GM18868 (cell line): ENCODE measurements at regions not wholly inside any gene's neighbourhood (a gene's known extent, or its start where the extent isn't known, plus 50 kb on each side); places are given as distances from the start of the nearest gene placed in this dataset.
"Not testable (repeated sequence)": the region's sequence is repeated elsewhere in the genome, so short reads cannot be mapped to it uniquely, and the experiment has no call there.

Experiments
- ATAC-seq: cut with Tn5 transposase; IDR thresholded peaks from one replicate; pipeline ENCODE4 v1.9.1; 2021; ENCODE audit warnings: mild to moderate bottlenecking, moderate library complexity; ENCODE audit not compliant: unreplicated experiment

DNA sequence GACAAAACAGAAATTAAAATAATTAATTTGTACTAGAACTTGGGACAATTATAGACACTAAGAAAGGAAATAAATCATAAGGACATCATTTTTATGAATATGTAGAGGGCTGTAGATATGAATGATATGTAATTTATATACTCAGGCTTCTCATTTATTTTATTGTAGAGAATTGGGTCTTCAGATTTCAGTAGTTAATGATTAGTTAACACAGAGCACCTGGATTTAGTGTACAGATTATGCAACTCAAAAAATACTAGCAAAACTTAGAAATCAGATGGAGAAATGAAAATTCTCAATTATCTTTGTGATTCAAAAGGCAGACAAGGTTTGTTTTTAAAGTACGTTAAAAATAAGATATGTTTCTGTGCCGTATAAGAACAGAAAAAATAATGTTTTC, 1311.7 kb upstream of the SLC39A10 start:
- no peak for ATAC-seq

DNA sequence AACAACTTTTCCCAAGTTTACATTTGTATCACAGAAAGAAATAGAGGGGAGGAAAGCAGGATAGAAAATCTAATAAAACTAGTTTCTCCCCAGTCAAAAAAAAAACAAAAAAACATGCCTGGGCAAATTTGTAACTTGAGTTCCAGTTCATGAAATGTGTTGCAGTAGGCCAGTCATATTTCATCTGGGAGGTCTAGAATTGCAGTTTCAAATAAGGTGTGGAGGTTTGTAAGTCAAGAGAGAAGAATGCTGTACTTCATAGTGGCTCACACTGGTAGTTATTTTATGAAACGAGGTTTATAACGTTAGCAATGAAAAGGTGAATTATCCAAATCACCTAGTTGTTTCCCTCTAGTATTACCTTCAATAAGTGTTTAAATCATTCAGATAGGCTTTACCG, 1313.9 kb upstream of the SLC39A10 start:
- ATAC-seq, result no peak

GRCh38 chr2:194332799-194333490, 1324.1 kb upstream of the SLC39A10 start:
- ATAC-seq, result no peak

DNA sequence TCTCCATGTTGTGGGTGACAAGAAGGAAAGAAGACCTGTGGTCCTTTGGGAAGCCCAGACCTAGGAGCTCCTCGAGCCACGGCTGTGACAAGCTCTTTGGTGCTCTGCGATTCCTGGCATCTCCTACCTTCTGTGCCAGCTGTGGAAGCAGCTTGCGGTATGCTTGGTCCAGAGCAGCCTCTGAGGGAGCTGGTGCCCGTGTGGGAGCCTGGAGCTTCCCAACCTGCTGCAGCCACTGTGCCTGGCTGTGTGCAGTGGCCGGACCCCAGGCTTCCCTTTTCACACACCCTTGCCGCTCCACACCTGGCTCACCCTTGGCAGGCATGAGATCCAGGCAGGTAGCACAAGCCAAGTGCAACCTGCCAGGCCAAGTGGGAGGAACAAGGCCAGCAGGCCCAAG, 1328.6 kb upstream of the SLC39A10 start:
- ATAC-seq, result no peak

DNA sequence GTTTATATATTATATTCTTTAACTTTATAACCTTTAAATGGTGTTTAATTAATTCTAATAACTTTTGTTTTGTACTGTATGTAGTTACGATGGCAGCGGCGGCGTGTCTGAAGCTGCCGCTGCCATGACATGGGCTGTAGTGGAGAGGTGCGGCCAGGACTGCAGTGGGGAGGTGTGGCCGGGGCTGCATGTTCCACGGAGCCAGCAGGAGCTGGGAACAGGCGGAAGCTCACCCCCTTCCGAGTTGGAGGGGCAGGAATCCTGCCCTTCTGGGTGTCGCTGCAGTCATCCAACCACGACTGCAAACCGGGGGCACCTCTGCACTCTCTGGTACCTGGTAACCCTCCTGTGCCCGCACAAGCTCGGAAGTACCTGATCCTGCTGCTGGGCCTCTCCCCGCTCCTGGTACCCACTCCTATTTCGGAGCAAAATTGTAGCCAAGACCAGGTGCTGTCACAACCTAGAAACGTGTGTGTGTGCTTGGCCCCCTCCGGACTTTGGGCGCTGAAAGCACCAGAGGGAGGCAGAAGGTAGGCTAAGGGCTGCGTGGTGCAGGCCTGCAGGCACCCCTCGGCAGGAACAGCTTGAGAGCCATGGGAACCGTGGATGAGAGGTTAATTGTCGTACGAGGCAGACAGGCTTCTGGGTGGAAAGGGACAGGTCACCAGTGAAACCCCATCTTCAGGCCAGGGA, 1329.7 kb upstream of the SLC39A10 start:
- no peak for ATAC-seq

DNA sequence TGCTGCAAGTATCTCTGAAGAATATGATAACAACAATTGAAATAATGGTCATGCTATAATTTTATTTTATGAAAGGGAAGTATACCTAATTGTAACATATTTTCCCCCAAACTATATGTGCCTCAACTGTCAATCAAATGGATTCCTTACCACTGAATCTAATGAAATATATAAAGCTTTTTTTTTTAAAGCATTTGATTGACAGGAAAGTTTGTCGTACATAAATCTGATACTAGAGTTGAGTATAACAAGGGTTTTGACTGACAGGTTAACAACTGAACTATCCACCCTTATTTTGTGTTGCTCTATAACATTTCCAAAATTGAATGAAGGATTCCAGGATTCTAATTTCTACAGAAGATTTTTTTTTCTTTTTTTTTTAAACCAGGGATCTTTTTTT, 1333.3 kb upstream of the SLC39A10 start:
- ATAC-seq, result no peak

DNA sequence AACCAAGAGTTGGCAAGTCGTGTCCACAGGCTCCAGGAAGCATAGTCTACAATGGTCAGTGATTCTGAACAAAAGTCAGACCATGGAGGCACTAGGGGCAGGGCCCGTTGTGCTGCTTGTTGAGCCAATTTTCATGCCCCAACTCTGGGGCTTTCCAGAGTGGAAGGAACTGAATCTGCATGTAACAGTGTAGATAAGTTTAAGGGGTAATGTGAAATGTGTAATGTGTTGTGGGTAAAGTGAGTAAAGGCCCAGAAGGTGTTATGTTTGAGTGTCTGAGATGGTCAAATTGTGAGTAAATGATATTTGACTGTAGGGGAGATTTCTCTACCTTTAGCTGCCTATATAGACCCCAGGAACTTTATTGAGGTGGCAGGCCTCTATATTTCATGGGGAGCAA, 1336.5 kb upstream of the SLC39A10 start:
- no peak for ATAC-seq

DNA sequence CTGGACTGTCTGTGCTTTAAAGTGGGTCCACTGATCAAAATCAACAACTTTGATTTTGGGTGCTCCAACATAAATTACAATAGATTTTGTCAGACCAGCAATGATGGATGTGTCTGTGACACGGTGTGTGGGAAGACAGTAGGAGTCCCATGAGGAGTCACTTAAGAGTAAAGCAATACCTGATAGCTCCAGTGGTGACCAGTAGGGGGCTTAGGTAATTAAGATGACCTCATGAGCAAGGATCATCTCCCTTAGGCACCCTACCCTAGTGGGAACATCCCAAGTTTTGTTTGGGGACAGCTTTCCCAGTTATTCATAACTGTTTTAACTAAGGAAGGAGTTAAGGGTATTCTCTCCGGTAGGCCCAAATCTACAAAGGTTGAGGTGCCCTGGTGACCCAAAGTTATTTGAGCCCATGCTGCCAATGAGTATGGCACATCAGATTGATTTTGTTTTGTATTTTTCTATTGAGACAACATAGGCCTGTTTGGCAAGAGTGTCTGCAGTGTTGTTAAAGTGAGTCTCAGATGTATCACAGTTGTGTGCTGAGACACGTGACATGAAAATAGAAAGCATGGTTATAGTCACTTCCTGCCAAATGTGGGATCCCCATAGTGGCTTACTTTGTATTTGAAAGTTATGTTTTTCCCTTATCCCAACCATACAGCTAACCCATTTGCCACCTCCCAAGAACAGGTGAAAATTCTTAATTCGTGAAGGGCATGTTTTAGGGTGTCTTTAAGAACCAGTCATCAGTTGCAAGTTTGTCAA, 1337.6 kb upstream of the SLC39A10 start:
- ATAC-seq, result no peak

DNA sequence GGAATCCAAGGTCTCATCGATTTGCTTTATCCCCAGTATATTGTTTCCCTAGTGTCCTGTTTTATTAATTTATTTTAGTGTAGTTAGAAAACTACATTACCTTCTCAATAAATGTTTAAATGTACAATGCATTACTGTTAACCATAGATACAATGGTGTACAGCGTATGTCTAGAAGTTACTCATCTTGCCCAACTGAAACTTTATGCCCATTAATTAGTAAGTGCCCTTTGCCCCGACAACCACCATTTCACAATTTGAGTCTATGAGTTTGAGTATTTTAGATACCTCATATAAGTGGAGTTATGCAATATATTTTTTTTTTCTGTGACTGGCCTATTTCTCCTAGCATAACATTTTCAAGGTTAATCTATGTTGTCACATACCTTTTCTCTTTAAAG, 1343.0 kb upstream of the SLC39A10 start:
- ATAC-seq, result no peak

DNA sequence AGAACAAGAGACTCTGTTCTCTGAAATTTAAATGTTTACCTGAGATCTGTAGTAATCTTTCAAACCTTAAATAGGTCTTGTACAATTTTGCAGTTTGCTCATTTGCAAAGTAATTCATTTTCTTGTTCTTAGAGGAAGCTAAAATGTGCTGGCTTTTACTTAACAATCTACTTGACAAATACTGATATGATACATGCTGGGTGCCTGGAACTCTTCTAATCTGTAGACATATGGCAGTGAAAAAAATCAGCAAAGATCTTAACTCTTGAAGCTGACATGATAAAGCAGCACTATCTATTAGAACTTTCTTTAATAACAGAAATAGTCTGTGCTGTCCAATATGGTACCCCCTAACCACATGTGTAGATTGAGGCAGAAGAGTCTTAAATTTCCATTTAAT, 1352.8 kb upstream of the SLC39A10 start:
- no peak for ATAC-seq

- ATAC-seq, result no peak
These were observed 1355.1 kb upstream of the SLC39A10 start for GRCh38 chr2:194301946-194302345.

GRCh38 chr2:194294156-194294555, 1362.9 kb upstream of the SLC39A10 start:
- no peak for ATAC-seq

DNA sequence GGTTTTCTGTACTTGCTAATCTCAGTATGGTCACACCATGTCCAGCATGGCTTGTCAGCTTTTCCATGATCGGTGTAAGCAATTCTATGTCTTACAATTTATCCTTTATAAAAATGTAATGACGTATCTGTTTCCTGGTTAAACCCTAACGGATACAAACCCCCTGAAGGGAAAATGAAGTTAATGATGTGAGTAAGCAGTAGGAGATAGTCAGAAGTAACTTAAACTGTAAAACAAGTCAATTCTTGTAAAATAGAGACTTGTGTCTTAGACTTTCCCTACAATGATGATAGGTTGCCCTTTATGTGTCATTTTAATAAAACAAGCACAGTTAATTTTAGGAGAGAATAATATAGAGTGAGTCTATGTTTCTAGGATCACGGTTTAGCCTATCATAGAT, 1365.9 kb upstream of the SLC39A10 start:
- no peak for ATAC-seq

- no peak for ATAC-seq
These were observed 1367.2 kb upstream of the SLC39A10 start for GRCh38 chr2:194289712-194290346.

- ATAC-seq, result not testable (repeated sequence)
These were observed 1380.4 kb upstream of the SLC39A10 start for GRCh38 chr2:194276667-194277066.

DNA sequence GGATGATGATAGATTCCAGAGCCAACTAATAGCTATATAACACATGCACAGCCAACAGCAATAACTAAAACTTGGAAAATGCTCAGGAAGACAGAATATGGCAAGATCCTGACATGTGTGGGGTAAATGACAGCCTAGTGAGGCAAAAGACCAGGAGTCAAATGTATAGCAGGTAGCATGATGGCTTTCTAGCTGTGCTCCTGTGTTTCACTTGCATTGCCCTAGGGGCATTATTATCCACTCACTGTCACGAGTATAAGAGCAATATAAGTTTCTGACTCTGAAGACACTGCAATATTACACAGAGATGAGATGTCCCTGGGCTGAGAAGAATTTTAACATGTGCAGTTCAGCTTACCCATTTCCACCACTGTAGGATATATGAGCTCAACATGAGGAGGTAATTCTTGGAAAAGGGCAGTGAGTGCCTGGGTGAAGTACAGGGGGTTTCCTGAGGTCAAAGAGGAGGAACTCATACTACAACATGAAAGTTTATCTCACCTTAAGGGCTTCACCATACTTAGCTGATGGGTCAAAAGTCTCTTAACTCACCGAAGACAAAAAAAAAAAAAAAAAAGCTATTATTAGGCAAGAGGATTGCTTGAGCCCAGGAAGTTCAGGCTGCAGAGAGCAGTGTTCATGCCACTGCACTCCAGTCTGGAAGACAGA, 1385.6 kb upstream of the SLC39A10 start:
- no peak for ATAC-seq

- ATAC-seq, result no peak
These were observed 1386.4 kb upstream of the SLC39A10 start for GRCh38 chr2:194270648-194271047.

GRCh38 chr2:194264586-194264985, 1392.4 kb upstream of the SLC39A10 start:
- ATAC-seq, result no peak

GRCh38 chr2:194260185-194260584, 1396.8 kb upstream of the SLC39A10 start:
- no peak for ATAC-seq

- no peak for ATAC-seq
These were observed 1399.9 kb upstream of the SLC39A10 start for GRCh38 chr2:194257095-194257494.
